Stimulated activated naive CD8-positive, alpha-beta T cell treated with anti-CD3 and anti-CD28 coated beads, Interleukin-15, Interleukin-2, amounts not matched to agents 100 ng/mL and 50 ng/mL, for 24 hours (primary cell): ENCODE measurements at regions not wholly inside any gene's neighbourhood (a gene's known extent, or its start where the extent isn't known, plus 50 kb on each side); places are given as distances from the start of the nearest gene placed in this dataset.

Experiments used
- H3K27ac Mint-ChIP-seq: one replicate; pipeline ENCODE4 v1.8.0; 2021; ENCODE audit warnings: mild to moderate bottlenecking, mixed read lengths
- H3K27me3 Mint-ChIP-seq: one replicate; pipeline ENCODE4 v1.8.0; 2021; ENCODE audit warnings: mixed read lengths
- H3K36me3 Mint-ChIP-seq: one replicate; pipeline ENCODE4 v1.8.0; 2021; ENCODE audit warnings: low read depth, mixed read lengths
- H3K4me1 Mint-ChIP-seq: one replicate; pipeline ENCODE4 v1.8.0; 2021; ENCODE audit warnings: low read depth, mixed read lengths
- H3K4me3 Mint-ChIP-seq: one replicate; pipeline ENCODE4 v1.8.0; 2021; ENCODE audit warnings: mild to moderate bottlenecking, mixed read lengths
- H3K9me3 Mint-ChIP-seq: one replicate; pipeline ENCODE4 v1.8.0; 2021; ENCODE audit warnings: mixed read lengths

DNA sequence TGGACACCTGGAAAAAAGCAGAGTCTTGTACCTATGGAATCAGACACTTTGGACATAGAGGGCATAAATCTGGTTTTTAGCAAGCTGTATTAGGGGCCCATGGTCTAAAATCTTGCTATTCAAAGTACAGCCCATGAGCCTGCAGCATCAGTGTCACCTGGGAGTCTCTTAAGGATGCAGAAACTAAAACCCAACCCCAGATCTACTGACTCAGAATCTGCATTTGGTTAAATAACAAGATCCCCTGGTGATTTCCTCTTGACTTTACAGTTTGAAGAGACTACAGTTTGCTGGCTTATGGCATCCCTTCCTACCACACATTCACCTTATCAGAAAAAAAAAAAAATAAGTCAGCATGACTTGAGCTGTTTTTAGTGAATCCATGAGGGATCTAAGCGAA lies 74.9 kb upstream of the NR2F2 start:
- peaks cover 11% of the 10 kb centered on the region for H3K27me3 Mint-ChIP-seq
- H3K27ac Mint-ChIP-seq, result no peak overlapping the region
- H3K36me3 Mint-ChIP-seq, result no peaks in the 10 kb centered on the region
- H3K9me3 Mint-ChIP-seq, result peaks cover 3% of the 10 kb centered on the region
- H3K4me1 Mint-ChIP-seq, result no peaks in the 10 kb centered on the region
- no peak overlapping the region for H3K4me3 Mint-ChIP-seq

DNA sequence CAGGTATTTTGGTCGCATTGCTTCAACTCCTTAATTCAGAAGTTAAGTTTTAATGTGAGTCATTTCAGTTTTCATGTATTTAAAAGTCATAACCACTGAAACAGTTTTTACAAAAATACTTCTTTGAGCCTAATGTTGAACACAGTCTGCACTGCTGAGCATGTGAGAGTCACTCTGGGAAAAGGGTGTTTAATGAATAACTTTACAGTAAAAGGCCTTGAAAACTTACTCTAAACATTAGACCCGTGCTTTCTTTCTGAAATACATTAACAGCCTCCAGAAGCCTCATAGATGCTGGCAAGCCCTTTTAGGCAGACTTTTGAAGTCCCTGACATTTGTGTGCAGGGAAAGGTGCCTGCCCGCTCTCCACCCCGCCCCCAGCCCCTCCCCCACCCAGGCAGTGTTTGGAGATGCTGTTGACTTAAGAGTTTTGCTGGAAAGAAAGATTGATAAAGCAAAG lies 68.9 kb upstream of the NR2F2 start:
- Mint-ChIP-seq H3K27me3 (peaks cover 9% of the 10 kb centered on the region), H3K9me3 (peaks cover 3% of the 10 kb centered on the region), H3K4me1 (no peaks in the 10 kb centered on the region), H3K27ac (no peak overlapping the region), H3K4me3 (no peak overlapping the region), H3K36me3 (no peaks in the 10 kb centered on the region)

- no peak overlapping the region for H3K4me3 Mint-ChIP-seq
- H3K9me3 Mint-ChIP-seq, result peaks cover 3% of the 10 kb centered on the region
- H3K27me3 Mint-ChIP-seq, result peaks cover 11% of the 10 kb centered on the region
- no peaks in the 10 kb centered on the region for H3K4me1 Mint-ChIP-seq
- no peak overlapping the region for H3K27ac Mint-ChIP-seq
- no peaks in the 10 kb centered on the region for H3K36me3 Mint-ChIP-seq
Observed at GRCh38 chr15:96262097-96262496, 68.4 kb upstream of the NR2F2 start.

DNA sequence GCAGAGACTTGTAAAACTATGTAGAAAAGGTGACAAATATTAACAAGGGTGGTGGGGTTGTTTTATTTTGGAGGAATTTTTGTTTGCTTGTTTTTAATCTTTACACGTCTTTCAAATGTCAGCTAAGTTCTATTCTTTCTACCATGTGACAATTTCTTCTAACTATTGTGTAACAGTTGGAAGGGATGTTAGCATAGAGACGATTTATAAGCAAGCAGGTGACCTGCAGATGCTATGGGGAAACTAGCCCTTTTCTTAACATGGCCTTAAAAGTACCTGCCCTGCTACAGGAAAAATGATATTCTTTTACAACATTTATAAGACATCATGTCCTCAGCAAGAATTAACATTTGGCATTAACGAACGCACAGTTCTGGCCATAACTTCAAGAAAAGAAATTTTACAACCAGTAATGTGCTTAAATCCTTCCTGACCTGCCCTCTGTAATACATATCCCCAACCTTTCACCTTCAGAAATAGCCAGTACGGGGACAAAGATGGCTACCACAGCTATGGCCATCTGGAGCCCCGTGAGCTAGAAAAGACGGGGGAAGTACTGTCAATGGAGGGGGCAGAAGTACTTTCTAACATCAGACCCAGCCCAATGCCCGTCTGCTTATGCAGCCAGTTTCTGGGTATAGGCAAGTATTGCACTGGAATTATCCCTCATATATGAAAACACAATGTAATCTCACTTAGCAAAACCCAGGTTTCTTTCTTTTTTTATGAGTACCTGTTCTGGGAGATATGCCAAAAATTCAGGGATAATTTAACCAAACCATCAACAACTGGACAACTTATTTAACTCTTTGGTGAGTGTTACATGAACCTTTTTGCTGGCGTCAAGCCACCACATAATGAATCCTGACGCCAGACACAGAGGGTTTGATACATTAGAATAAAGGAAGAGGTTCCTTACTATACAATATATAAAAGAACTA lies 67.7 kb upstream of the NR2F2 start:
- H3K27ac Mint-ChIP-seq, result no peak overlapping the region
- peaks cover 11% of the 10 kb centered on the region for H3K27me3 Mint-ChIP-seq
- no peaks in the 10 kb centered on the region for H3K36me3 Mint-ChIP-seq
- H3K9me3 Mint-ChIP-seq, result peaks cover 3% of the 10 kb centered on the region
- no peak overlapping the region for H3K4me3 Mint-ChIP-seq
- H3K4me1 Mint-ChIP-seq, result no peaks in the 10 kb centered on the region

DNA sequence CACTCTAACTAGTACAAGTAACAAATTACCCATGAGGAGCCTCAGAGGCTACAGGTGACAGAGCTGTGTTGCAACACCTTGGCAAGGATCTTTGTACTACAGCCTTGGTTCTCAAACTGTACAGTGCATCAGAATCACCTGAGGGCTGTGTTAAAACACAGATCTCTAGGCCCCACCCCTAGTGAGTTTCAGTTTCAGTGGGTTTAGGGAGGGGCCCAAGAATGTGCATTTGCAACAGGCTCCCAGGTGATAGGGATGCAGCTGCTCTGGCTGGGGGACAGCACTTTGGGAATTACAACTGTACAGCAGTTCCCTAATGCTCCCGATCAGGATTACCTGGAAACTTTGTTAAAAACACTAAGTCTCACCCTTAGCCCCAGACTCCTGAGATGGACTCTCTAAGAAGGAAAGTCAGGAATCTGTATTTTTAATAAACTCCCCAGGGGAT lies 66.1 kb upstream of the NR2F2 start:
- no peaks in the 10 kb centered on the region for H3K4me1 Mint-ChIP-seq
- H3K27me3 Mint-ChIP-seq, result peaks cover 11% of the 10 kb centered on the region
- no peak overlapping the region for H3K27ac Mint-ChIP-seq
- no peak overlapping the region for H3K4me3 Mint-ChIP-seq
- no peaks in the 10 kb centered on the region for H3K36me3 Mint-ChIP-seq
- no peaks in the 10 kb centered on the region for H3K9me3 Mint-ChIP-seq

- Mint-ChIP-seq H3K36me3 (no peaks in the 10 kb centered on the region), H3K9me3 (no peaks in the 10 kb centered on the region), H3K4me1 (no peaks in the 10 kb centered on the region), H3K27ac (no peak overlapping the region), H3K27me3 (peaks cover 11% of the 10 kb centered on the region), H3K4me3 (no peak overlapping the region)
Observed at GRCh38 chr15:96264801-96265515, 65.5 kb upstream of the NR2F2 start.

GRCh38 chr15:96266456-96266855 lies 64.0 kb upstream of the NR2F2 start:
- H3K27me3 Mint-ChIP-seq, result peaks cover 9% of the 10 kb centered on the region

DNA sequence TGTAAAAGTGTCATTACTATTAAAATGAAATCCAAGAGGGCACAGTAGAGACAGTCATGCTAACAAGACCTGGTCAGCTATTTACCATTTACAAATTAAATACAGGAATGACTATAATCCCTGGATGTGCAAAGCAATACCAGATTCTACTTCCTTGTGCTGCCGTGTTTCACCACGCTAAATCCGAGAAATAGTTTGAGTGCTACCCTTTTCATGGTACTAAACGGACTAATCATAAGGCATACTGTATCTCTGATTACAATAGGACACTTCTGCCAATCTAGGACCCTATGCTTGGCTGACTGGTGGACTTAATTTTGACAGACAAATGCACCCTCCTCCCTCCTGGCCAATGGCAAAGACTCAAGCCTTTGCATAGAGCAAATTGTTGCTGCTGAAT lies 63.0 kb upstream of the NR2F2 start:
- Mint-ChIP-seq H3K9me3 (no peaks in the 10 kb centered on the region), H3K4me1 (no peaks in the 10 kb centered on the region), H3K27ac (no peak overlapping the region), H3K36me3 (no peaks in the 10 kb centered on the region), H3K4me3 (no peak overlapping the region), H3K27me3 (peaks cover 9% of the 10 kb centered on the region)

More at GRCh38 chr15:96266456-96266855, 64.0 kb upstream of the NR2F2 start:
- Mint-ChIP-seq H3K9me3 (no peaks in the 10 kb centered on the region), H3K4me3 (no peak overlapping the region), H3K4me1 (no peaks in the 10 kb centered on the region), H3K36me3 (no peaks in the 10 kb centered on the region), H3K27ac (no peak overlapping the region)

DNA sequence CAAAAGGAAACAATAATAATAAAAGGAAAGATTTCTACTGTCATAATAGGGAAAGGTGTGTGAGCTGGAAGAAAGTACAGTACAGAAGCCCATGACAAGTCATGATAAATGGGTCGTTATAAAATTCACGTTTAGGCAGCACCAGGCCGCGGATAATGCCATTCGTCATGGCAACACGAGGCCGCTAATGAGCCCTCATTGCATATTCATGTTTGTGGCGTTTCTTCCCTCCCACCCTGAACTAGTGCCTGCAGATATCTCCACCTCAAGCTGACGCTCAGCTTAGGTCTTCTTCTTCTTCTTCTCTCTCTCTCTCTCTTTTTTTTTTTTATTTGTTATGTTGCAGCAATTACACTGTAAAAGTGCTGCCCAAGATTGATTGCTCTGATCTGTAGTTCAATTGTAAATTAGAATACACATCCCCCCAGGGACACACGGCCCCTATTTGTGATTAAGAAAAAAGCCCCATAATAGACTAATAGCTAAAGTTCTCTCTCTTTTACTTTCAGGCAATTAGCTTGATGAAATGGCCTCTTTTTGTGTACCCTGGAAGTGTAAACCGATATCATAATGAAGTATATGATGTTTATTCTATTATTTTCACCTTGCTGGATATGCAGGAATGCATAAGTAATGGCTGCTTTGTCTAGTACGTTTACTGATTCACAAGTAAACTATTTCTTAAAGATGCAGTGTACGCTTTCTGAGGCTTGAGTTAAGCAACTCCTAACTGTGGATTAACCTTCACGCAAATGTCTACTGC lies 61.9 kb upstream of the NR2F2 start:
- Mint-ChIP-seq H3K4me1 (no peaks in the 10 kb centered on the region), H3K27me3 (peaks cover 9% of the 10 kb centered on the region), H3K36me3 (no peaks in the 10 kb centered on the region), H3K27ac (no peak overlapping the region), H3K4me3 (no peak overlapping the region), H3K9me3 (no peaks in the 10 kb centered on the region)

DNA sequence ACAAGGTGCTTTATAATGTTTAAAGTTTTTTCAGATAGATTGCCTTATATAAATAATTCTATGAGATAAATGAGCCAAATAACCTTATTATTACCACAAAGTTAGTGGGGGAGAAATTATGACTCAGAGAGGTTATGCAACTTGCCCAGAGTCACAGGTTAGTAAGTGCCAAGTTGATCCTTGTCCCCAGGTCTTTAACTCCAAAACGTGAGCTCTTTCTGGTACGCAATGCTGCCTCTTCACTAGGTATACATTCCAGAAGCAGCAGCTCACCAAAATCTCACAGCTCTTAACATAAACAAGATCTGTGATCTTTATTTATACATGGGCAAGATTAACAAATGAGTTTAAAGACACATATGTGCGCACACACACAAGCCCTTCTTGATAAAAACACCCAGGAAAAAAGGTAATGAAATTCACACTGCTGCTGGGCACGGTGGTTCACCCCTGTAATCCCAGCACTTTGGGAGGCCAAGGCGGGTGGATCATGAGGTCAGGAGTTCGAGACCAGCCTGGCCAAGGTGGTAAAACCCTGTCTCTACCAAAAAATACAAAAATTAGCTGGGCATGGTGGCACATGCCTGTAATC lies 59.8 kb upstream of the NR2F2 start:
- Mint-ChIP-seq H3K27me3 (peaks cover 3% of the 10 kb centered on the region), H3K4me1 (no peaks in the 10 kb centered on the region), H3K36me3 (no peaks in the 10 kb centered on the region)

DNA sequence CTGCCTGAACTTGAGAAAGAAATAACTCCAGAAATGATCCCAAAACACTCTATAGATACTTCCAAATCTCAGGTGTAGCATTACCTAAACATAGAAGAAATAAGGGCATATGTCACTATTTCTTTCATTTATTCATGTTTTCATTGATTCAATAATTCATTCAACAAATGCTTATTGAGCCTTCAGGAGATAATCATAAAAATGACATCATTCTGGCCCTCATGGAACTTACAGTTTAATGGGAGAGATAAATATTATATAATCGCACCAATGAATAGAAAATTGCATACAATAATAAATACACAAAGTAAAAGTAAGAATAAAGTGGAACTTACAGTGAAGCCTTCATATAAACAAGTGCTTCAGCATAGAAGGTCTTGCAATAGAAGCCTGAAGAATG lies 58.1 kb upstream of the NR2F2 start:
- Mint-ChIP-seq H3K27ac (no peak overlapping the region), H3K9me3 (no peaks in the 10 kb centered on the region), H3K36me3 (no peaks in the 10 kb centered on the region), H3K27me3 (peaks cover 3% of the 10 kb centered on the region), H3K4me3 (no peak overlapping the region), H3K4me1 (no peaks in the 10 kb centered on the region)

More for the DNA sequence above, 59.8 kb upstream of the NR2F2 start:
- Mint-ChIP-seq H3K4me3 (no peak overlapping the region), H3K9me3 (no peaks in the 10 kb centered on the region), H3K27ac (no peak overlapping the region)

DNA sequence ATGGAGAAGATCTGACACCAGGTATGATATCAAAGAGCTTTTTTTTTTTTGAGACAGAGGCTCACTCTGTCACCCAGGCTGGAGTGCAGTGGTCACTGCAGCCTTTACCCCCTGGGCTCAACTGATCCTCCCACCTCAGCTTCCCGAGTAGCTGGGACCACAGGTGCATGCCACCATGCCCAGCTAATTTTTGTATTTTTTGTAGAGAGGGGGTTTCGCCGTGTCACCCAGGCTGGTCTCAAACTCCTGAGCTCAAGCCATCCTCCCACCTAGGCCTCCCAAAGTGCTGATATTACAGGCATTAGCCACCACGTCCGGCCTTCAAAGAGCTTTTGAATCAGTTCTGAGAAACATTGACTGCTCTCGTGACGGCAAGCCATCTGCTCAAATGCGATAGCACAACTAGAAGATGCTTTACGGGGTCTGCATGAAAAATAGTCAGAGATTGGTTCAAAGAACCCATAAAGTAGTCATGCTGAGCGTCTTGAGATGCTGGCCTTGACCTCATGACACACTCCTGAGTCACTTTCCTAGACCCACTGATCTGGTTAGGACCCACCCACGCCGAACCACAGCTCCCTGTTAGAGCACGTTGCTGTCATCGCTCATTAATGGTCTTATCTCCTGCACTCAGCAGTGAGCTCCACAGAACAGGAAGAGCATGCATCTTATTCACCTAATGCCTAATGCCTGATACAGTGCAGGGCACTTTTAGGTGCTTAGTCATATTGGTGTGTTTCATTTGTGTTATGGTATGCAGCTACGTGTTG lies 57.0 kb upstream of the NR2F2 start:
- no peaks in the 10 kb centered on the region for H3K9me3 Mint-ChIP-seq
- H3K4me3 Mint-ChIP-seq, result no peak overlapping the region
- peaks cover 3% of the 10 kb centered on the region for H3K27me3 Mint-ChIP-seq

GRCh38 chr15:96274087-96274440 lies 56.4 kb upstream of the NR2F2 start:
- Mint-ChIP-seq H3K4me1 (no peaks in the 10 kb centered on the region), H3K27me3 (peaks cover 3% of the 10 kb centered on the region), H3K9me3 (no peaks in the 10 kb centered on the region), H3K36me3 (no peaks in the 10 kb centered on the region), H3K4me3 (no peak overlapping the region), H3K27ac (no peak overlapping the region)

More for the DNA sequence above, 57.0 kb upstream of the NR2F2 start:
- H3K4me1 Mint-ChIP-seq, result no peaks in the 10 kb centered on the region
- H3K27ac Mint-ChIP-seq, result no peak overlapping the region
- H3K36me3 Mint-ChIP-seq, result no peaks in the 10 kb centered on the region

DNA sequence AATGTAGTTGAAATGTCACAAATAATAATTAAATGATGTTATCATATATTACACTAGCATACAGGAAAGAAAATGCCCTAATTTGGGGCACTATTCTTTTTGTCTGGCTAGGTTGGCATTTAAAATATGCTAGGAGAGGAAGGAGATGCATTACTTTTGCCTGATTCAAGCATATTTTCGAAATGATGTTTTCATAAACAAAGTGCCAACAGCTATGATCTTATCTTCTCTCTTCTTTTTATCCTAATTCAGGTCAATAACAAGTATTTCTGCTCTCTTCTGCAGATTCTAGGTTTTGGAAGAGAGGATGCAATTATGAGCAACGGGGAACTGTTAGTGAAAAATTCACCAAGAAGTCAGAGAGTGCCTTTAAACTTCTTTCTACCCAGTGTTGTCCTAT lies 55.8 kb upstream of the NR2F2 start:
- Mint-ChIP-seq H3K27me3 (peaks cover 3% of the 10 kb centered on the region), H3K36me3 (no peaks in the 10 kb centered on the region), H3K27ac (no peak overlapping the region), H3K9me3 (no peaks in the 10 kb centered on the region), H3K4me1 (no peaks in the 10 kb centered on the region), H3K4me3 (no peak overlapping the region)
